Retinal pigment epithelial cell (primary cell): ENCODE measurements at regions not wholly inside any gene's neighbourhood (a gene's known extent, or its start where the extent isn't known, plus 50 kb on each side); places are given as distances from the start of the nearest gene placed in this dataset.

Experiments
- DNase-seq: peaks from one replicate; pipeline ENCODE4 v3.0.0-alpha.2; 2010; ENCODE audit warnings: low read depth
- H3K4me3 ChIP-seq: 2 replicates; pipeline ENCODE4 v1.5.1; 2011; ENCODE audit warnings: mild to moderate bottlenecking, low read length, control low read depth, moderate library complexity
- TF ChIP-seq, protein P1 (sequence below): conservative IDR thresholded peaks from 2 replicates; pipeline ENCODE4 v1.5.1; 2011; ENCODE audit warnings: low read depth, low read length, control low read depth, inconsistent platforms

DNA sequence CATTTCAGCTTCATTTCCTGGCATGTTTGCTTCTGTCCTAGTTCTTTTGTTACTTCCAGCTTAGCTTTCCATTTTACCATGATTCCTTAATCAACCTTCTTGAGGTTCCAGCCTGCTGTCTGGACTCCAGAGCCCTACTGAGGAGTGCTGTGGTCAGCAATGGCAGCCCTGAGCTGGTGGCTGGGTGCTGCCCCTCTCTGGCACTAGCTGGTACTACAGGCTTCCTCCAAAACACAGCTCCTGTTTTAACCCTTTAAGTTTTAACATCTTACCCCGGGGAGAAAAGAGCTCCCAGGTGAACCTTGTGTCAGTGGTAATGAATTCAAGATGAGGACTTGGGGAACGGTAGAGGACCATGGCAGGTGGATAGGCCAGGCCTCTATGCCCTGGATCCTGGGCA is 395.5 kb downstream of the TMEM114 start:
- TF ChIP-seq, protein P1, sequence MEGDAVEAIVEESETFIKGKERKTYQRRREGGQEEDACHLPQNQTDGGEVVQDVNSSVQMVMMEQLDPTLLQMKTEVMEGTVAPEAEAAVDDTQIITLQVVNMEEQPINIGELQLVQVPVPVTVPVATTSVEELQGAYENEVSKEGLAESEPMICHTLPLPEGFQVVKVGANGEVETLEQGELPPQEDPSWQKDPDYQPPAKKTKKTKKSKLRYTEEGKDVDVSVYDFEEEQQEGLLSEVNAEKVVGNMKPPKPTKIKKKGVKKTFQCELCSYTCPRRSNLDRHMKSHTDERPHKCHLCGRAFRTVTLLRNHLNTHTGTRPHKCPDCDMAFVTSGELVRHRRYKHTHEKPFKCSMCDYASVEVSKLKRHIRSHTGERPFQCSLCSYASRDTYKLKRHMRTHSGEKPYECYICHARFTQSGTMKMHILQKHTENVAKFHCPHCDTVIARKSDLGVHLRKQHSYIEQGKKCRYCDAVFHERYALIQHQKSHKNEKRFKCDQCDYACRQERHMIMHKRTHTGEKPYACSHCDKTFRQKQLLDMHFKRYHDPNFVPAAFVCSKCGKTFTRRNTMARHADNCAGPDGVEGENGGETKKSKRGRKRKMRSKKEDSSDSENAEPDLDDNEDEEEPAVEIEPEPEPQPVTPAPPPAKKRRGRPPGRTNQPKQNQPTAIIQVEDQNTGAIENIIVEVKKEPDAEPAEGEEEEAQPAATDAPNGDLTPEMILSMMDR: peak; percentile 3
- H3K4me3 ChIP-seq: no peak overlapping the region
- DNase-seq: no peak

DNA sequence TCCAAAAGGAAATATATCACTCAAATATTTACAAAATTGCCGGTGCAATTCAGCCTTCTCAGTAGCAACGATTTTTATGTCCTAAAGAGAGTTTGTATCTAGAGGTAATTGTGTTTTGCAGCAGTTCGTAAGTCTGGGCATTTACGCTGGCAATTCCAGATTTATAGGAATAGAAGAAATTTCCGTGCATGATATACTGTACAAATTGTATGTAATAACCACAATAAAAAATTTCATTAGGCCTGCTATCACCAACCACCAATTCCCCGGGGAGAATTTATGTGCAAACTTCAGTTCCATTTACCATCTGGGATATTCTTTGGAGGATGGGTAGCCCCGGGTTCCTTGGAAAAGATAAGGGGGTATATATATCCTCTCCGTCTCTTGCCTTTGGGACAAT is 401.5 kb downstream of the TMEM114 start:
- no peak overlapping the region for H3K4me3 ChIP-seq
- TF ChIP-seq, protein P1: no peak
- DNase-seq: no peak

DNA sequence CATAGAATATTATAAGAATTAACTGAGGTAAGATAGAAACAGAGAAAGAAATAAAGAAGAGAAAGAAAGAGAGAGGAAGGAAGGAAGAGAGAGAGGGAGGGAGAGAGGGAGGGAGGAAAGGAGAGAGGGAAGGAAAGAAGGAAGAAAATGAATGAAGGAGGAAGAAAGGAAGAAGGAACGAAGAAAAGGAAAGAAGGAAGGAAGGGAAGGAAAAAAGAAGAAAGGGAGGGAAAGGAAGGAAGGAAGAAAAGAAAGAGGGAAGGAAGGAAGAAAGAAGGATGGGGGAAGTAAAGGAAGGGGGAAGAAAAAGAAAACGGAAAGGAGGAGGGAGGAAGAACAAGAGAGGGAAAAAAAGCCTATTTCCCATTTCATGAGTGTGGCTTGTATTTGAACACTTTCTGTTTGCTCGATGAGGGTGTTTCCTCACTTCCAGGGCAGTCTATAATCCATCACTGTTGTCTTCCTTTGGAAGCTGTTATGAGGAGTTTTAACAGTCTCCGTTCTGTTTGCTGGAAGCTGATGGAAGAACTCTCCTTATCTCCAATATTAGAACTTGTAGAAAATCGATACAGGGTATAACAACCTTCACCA is 402.4 kb downstream of the TMEM114 start:
- DNase-seq: no peak
- H3K4me3 ChIP-seq: no peak overlapping the region
- TF ChIP-seq, protein P1: no peak

DNA sequence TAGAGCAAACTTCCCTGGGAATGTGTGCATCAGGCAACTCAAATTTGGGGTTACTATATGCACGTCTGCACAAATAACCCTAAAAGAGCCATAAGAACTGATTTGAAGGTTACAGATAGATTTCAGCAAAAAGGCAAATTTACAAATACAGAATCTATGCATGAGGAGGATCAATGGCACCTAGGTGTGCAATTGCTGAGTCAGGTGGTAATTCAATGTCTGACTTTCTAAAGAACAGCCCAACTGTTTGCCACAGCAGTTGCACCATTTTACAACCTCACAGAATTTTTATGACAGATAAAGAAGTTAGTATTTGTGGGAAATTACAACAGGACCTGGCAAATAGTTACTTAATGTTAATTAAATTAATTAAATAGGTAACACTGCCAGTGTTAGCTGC is 405.5 kb downstream of the TMEM114 start:
- TF ChIP-seq, protein P1: no peak
- H3K4me3 ChIP-seq: no peak overlapping the region
- no peak for DNase-seq

DNA sequence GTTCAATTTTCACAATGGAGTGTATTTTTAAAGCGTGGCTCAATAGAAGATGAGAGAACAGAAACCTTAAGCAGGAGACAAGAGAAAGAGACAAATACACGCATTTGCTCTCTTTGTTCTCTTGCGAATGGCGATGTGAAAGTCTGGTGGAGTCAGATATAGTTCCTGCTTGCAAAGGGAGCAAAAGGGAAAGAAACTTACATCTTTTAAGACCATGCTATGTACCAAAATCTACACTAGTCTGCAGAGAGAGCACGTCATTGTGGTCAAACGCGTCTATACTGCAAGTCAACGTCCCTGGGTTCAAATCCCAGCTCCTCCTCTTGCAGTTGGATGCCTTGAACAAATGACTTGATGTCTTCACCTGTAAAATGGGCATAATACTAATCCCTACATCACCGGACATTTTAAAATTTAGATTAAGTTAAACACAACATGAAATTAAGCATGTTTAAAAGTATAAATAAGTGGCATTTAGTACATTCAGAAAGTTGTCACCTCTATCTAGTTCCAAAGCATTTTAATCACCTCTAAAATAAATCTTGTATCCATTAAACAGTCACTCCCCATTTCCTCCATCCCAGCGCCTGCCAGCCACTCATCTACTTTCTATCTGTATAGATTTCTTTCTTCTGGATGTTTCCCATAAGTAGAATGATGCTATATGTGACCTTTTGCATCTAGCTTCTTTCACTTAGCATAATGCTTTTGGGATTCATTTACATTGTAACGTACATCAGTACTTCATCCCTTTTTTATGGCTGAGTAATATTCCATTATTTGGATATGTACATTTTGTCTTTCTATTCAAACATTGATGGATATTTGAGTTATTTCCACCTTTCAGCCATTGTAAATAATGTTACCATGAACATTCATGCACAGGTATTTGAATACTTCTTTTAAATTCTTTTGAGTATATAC is 406.9 kb downstream of the TMEM114 start:
- TF ChIP-seq, protein P1: no peak
- H3K4me3 ChIP-seq: no peak overlapping the region
- no peak for DNase-seq

DNA sequence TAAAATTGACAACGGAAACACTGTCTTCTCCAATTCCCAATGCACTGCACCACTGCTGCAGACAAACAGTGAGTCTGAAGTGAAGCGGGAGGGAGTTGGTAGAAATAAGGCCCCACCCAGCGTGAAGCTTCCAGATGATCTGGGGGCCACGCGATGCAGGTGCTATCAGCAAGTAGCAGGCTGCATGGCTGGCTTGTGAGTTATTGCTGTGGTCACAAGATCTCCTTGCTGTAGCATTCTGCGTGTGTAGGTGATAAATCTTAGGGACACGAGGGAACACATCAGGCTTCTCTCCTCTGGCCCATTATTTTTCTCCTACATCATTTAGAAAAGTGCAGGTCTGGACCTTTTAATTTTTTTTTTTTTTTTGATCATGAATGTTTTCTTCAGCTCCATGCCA is 407.6 kb downstream of the TMEM114 start:
- no peak overlapping the region for H3K4me3 ChIP-seq
- no peak for DNase-seq
- TF ChIP-seq, protein P1: no peak

DNA sequence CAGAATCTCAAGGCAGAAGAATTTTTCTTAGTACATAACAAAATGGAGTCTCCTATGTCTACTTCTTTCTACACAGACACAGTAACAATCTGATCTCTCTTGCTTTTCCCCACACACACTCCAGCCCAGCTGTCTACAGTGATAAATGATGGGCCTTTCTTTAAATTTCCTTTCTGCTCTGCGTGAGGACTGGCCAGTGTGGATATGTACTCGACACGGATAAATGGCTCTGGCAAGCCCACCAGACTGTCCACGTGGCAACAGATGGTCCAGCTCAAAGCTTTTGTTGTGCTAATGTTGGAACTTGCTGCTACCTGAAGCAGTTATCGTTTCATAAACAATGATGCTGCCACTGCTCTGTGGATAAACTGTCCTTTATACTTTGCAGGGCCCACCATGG is 410.7 kb downstream of the TMEM114 start:
- no peak for DNase-seq
- H3K4me3 ChIP-seq: no peak overlapping the region
- TF ChIP-seq, protein P1: no peak
